Hepatocyte (in vitro differentiated cells): ENCODE measurements at regions not wholly inside any gene's neighbourhood (a gene's known extent, or its start where the extent isn't known, plus 50 kb on each side); places are given as distances from the start of the nearest gene placed in this dataset.

Experiments
- CTCF ChIP-seq: fragments of 200-600 bp; sonication (generic); IDR thresholded peaks from 2 replicates; pipeline ENCODE4 v1.5.1; 2016; ENCODE audit warnings: antibody characterized with exemption, mild to moderate bottlenecking; ENCODE audit not compliant: poor library complexity
- EZH2 ChIP-seq: fragments of 200-600 bp; sonication (generic); IDR thresholded peaks from 2 replicates; pipeline ENCODE4 v1.6.1; 2016; ENCODE audit warnings: antibody characterized with exemption, mild to moderate bottlenecking, borderline replicate concordance
- EZH2phosphoT487 ChIP-seq: fragments of 200-600 bp; sonication (generic); IDR thresholded peaks from one replicate; pipeline ENCODE4 v1.6.1; 2018; ENCODE audit warnings: antibody characterized with exemption, mild to moderate bottlenecking, low read depth, moderate library complexity; ENCODE audit not compliant: unreplicated experiment, severe bottlenecking

GRCh38 chr11:38339835-38340440, 1741.9 kb upstream of the RAG2 start:
- TF ChIP-seq CTCF (no peak), EZH2 (no peak), EZH2phosphoT487 (no peak)
